NOMO-1 treated with DMSO at 0.1 percent for 48 hours (cell line): ENCODE measurements at regions not wholly inside any gene's neighbourhood (a gene's known extent, or its start where the extent isn't known, plus 50 kb on each side); places are given as distances from the start of the nearest gene placed in this dataset.
"Not testable (repeated sequence)": the region's sequence is repeated elsewhere in the genome, so short reads cannot be mapped to it uniquely, and the experiment has no call there.

Experiments used
- DNase-seq: peaks from one replicate; lab custom pipeline; 2025; ENCODE audit not compliant: unreplicated experiment; lab: John Stamatoyannopoulos, UW

DNA sequence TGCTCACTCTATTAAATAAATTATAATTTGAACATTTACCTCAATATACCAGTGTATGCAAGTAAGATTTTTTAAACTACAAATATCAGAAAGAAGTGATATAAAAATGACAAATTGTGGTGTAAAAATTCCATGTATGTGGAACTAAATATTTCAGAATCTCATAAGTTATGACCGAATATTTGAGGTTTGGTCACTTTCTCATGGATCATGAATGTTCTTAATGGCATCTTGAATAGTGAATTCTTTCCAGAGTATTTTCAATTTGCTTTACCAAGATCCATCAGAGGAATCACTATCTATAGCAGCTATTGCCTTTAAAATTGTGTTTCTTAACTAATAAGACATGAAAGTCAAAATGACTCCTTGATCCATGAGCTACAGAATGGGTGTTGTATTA lies 950.6 kb downstream of the TBC1D32 start:
- no peak for DNase-seq

GRCh38 chr6:120378582-120379220 lies 955.6 kb downstream of the TBC1D32 start:
- DNase-seq, result no peak

DNA sequence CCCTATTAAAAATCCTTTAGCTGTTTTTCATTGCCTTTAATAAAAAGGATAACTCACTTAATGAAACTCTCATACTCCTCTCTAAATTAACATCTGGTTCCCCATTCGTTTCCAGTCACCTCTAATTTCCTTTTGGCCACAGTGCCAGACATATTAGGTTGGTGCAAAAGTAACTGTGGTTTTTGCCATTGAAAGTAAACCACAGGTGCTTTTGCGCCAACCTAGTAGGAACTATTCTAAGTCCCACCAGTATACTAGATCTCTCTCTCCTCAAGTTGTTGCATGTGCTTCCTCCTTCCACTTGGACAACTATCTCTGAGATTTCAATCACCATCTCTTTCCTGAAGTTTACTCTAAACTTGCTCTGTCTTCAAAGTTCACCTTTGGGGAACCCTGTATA lies 961.1 kb downstream of the TBC1D32 start:
- DNase-seq, result no peak

GRCh38 chr6:120363429-120363828 lies 970.9 kb downstream of the TBC1D32 start:
- no peak for DNase-seq

GRCh38 chr6:120358535-120358934 lies 975.7 kb downstream of the TBC1D32 start:
- DNase-seq, result not testable (repeated sequence)

GRCh38 chr6:120357447-120357846 lies 976.8 kb downstream of the TBC1D32 start:
- DNase-seq, result no peak

GRCh38 chr6:120355822-120356221 lies 978.5 kb downstream of the TBC1D32 start:
- no peak for DNase-seq

DNA sequence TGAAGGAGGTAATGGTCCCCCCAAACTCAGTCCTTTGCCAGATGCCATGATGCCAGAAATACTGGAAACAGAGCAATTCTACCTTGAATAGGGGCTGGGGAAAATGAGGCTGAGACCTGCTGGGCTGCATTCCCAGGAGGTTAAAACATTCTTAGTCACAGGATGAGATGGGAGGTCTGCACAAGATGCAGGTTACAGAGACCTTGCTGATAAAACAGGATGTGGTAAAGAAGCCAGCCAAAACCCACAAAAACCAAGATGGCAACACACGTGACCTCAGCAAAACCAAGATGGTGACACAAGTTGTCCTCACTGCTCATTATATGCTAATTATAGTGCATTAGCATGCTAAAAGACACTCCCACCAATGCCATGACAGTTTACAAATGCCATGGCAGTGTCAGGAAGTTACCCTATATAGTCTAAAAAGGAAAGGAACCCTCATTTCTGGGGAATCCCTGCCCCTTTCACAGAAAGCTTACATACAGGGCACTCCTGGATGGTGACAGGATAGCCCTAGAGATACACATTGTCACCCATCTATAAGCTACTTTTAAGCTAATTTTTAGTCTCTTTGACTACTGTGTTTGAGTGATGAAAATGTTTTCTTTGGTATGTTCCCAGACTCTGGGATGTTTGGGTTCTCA lies 979.7 kb downstream of the TBC1D32 start:
- DNase-seq, result no peak

DNA sequence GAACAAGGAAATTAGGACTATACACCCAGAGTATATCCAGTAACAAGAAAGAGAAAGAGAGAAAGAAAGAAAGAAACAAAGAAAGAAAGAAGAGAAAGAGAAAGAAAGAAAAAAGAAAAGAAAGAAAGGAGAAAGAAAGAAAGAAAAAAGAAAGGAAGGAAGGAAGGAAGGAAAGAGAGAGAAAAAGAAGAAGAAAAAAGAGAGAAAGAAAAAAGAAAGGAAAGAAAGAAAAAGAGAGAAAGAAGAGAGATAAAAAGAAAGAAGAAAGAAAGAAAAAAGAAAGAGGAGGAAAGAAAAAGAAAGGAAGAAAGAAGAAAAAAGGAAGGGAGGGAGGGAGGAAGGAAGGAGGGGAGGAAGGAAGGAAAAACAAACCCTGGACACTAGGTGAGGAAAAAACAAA lies 981.8 kb downstream of the TBC1D32 start:
- no peak for DNase-seq

- DNase-seq, result no peak
Observed at GRCh38 chr6:120348926-120349325, 985.4 kb downstream of the TBC1D32 start.

DNA sequence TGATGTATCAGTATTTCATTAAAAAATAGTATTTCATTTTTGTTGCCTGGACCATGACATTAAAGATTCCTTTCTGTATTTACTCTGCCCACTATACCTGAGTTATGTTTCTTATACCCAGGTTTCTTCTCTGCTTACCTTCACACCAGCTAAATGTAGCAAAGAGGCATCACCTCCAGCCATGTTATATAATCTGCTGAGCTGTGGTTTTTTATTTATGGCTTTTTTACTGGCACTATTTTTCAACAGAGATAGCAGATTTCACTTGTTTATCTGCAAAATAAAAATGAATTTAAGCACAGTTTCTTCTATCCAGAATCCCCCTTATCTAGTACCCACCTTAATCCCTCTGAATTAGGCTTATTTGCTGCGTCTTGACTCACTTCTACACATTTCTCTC lies 979.0 kb upstream of the MAN1A1 start:
- DNase-seq, result no peak

- no peak for DNase-seq
Observed at GRCh38 chr6:120320481-120321162, 971.1 kb upstream of the MAN1A1 start.

- no peak for DNase-seq
Observed at GRCh38 chr6:120304223-120304622, 954.7 kb upstream of the MAN1A1 start.

GRCh38 chr6:120303527-120303926 lies 954.0 kb upstream of the MAN1A1 start:
- no peak for DNase-seq

GRCh38 chr6:120302041-120302440 lies 952.5 kb upstream of the MAN1A1 start:
- no peak for DNase-seq

DNA sequence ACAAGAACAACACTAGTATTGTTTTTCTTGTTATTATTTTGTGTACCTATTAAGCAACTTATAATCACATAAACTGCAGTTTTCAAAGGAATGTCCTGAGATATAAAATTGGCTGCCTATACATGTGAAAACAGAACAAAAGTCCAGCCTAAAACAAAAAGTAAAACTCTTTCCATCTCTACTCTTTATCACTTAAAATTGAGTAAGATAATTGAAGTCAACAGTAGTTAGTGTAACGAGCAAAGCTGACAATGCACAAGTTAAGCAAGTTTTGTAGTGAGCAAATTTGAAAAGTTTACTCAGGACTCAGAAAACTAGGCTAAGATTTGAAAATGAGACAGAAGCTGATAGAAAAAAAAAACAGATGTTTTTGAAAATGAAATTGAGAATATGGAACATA lies 941.4 kb upstream of the MAN1A1 start:
- no peak for DNase-seq

DNA sequence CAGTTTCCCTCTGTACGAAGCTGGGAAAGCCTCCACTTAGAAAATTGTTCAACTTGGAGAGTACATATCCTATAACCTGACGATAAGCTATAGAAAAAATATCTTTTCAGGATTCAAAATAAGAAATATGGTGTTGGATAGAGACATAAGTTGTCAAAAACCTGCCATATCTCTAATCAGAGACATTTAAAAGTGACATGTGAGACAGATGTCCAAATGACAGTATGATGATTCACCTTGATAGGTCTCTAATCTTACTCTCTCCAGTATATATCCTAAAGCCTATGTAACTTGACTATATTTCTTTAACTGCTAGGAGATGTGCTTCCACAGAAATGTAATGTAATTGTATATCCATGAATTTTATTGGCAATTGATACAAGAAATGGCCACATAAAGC lies 932.4 kb upstream of the MAN1A1 start:
- no peak for DNase-seq

- no peak for DNase-seq
Observed at GRCh38 chr6:120279466-120280167, 930.1 kb upstream of the MAN1A1 start.

DNA sequence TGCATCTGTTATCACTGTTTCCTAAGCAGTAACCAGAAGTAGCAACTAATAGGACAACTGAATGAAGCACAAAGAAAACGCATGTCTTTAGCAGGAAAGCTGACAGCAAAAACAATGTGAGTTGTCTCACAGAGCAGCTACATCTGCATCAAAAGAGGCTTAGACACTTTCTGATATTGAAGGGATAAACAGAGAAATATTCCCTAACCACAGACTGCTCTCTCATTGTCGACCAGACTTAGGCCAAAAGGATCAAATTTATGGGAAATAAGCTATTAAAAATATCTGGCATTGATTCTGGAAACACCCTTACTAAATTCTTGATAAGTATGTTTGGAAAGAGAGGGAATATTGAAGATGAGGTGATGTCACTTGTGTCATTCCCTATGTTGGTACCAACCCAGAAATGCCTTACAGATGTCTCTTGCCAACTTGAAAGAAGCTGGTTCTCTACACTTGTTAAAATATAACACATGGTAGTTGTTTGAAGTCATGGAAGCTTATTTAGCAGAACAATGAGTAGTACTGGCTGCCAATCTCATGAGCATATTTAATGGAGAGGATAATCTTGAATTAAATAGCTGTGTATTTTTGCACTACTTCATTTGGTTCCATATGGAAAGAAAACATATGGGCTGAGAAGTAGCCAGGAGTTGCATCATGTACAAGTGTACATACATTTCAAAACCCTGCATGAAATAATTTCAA lies 929.3 kb upstream of the MAN1A1 start:
- no peak for DNase-seq

DNA sequence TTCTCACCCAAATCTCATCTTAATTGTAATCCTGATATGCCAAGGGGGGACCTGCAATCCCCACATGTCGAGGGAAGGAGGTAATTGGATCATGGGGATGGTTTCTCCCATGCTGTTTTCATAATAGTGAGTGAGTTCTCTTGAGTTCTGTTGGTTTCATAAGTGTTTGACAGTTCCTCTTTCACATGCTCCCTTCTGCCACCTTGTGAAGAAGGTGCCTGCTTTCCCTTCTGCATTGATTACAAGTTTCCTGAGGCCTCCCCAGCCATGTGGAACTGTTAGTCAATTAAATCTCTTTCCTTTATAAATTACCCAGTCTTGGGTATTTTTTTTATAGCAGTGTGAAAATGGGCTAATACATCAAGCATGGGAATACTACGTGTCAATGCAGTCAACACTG lies 925.0 kb upstream of the MAN1A1 start:
- peak; percentile 1 for DNase-seq

DNA sequence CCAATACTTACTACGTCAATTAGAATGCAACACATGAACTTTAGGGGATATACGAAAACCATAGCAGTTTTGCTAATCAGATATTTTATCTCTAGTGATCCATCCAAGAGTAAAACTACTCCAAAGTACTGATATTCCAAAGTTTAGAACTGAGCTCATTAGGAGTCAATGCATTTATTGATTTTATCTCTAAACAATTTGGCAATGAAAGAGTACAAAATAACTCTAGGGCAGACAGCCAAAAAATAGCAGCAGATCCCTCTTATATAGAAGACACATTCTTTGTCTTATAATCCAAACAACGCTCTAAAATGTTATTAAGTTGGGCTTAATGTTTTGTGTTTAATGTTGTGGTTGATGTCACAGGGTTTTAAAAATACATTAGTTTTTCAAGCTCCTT lies 923.9 kb upstream of the MAN1A1 start:
- no peak for DNase-seq
